Erythroblast (primary cell): ENCODE measurements at regions not wholly inside any gene's neighbourhood (a gene's known extent, or its start where the extent isn't known, plus 50 kb on each side); places are given as distances from the start of the nearest gene placed in this dataset.

Experiments
- GATA1 ChIP-seq: IDR thresholded peaks from 2 replicates; pipeline ENCODE4 v1.6.1; 2011; ENCODE audit warnings: low read depth, mild to moderate bottlenecking, control low read depth, low read length, moderate library complexity
- POLR2A ChIP-seq: IDR thresholded peaks from 2 replicates; pipeline ENCODE4 v1.6.1; 2011; ENCODE audit warnings: mild to moderate bottlenecking, low read length

DNA sequence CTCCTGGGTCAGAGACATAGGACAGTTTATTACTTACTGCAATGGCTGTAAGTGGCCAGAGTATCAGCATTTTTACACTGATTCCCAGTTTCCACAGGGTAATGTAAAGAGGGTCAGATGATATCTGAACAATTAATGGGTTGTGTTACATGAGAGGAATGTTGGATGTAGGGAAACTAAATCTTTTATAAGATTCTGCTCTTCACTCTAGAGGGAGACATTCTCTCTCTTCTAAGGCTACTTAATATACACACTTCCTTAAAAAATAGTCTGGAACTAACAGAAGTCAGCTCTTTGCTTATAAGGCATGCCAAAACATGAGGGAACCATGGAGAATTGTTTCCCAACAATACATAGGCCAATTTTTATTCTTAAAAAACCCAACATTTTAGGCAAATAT, 389.8 kb downstream of the ETNK1 start:
- no peak for TF ChIP-seq POLR2A
- no peak for TF ChIP-seq GATA1
